GM12878 (cell line): ENCODE measurements at regions not wholly inside any gene's neighbourhood (a gene's known extent, or its start where the extent isn't known, plus 50 kb on each side); places are given as distances from the start of the nearest gene placed in this dataset.

Experiments used
- EP300 ChIP-seq, 2 experiments: fragments of 150-350 bp in 1 of 2; IDR thresholded peaks; 2 replicates each; pipeline ENCODE4 v1.6.1; 2011 to 2012; ENCODE audit warnings: low read depth in 2 of 2, low read length in 2 of 2, borderline replicate concordance in 1 of 2, improper control_type of control experiment in 1 of 2, inconsistent platforms in 1 of 2; ENCODE audit not compliant: control insufficient read depth in 1 of 2
- EZH2 ChIP-seq: IDR thresholded peaks from 2 replicates; pipeline ENCODE4 v1.6.1; 2012; ENCODE audit warnings: low read depth, mild to moderate bottlenecking, control low read depth, inconsistent platforms, low read length, borderline replicate concordance; ENCODE audit not compliant: control insufficient read depth
- GATAD2B ChIP-seq: fragments of 450-650 bp; conservative IDR thresholded peaks from 2 replicates; pipeline ENCODE4 v1.6.1; 2017; ENCODE audit warnings: low read depth, mild to moderate bottlenecking, moderate library complexity
- NFYB ChIP-seq: IDR thresholded peaks from 2 replicates; pipeline ENCODE4 v1.6.1; 2011; ENCODE audit warnings: low read depth, mild to moderate bottlenecking, low read length, improper control_type of control experiment, moderate library complexity; ENCODE audit not compliant: insufficient read depth
- POLR2A ChIP-seq: IDR thresholded peaks from 2 replicates; pipeline ENCODE4 v1.6.1; 2011; ENCODE audit warnings: low read depth, mild to moderate bottlenecking, low read length
- RB1 ChIP-seq: fragments of 450-650 bp; formaldehyde crosslinking; IDR thresholded peaks from 2 replicates; pipeline ENCODE4 v1.6.1; 2017; ENCODE audit warnings: mild to moderate bottlenecking, borderline replicate concordance
- SMC3 ChIP-seq: IDR thresholded peaks from 2 replicates; pipeline ENCODE4 v1.6.1; 2011; ENCODE audit warnings: low read length, improper control_type of control experiment, borderline replicate concordance
- TBL1XR1 ChIP-seq: IDR thresholded peaks from 2 replicates; pipeline ENCODE4 v1.6.1; 2012; ENCODE audit warnings: low read depth, low read length, improper control_type of control experiment
- TCF7 ChIP-seq: IDR thresholded peaks from 2 replicates; pipeline ENCODE4 v1.6.1; 2014; ENCODE audit warnings: antibody characterized with exemption, borderline replicate concordance
- TF ChIP-seq, protein P1 (sequence below): IDR thresholded peaks from 2 replicates; pipeline ENCODE4 v1.6.1; 2011; ENCODE audit warnings: low read depth, low read length, improper control_type of control experiment, borderline replicate concordance

DNA sequence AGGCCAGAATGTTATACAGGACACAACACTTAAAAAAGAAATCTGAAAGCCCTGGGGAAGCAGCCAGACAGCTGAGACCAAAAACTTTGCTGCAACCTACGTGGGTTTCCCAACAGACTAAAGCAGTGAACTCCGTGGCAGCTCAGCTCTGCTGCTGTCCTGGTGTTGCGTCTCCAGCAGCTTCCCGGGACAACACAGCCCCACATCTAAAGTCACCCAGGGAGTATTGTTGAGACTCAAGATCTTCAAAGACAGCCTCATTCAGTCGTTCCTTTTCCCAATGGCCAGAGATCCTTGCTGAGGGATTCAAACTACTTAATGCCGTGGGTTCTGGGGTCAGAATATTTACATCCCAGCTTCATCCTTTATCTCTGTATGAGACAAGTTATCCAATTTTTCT is 125.8 kb downstream of the MED10 start:
- TF ChIP-seq TCF7: no peak
- TF ChIP-seq, protein P1, sequence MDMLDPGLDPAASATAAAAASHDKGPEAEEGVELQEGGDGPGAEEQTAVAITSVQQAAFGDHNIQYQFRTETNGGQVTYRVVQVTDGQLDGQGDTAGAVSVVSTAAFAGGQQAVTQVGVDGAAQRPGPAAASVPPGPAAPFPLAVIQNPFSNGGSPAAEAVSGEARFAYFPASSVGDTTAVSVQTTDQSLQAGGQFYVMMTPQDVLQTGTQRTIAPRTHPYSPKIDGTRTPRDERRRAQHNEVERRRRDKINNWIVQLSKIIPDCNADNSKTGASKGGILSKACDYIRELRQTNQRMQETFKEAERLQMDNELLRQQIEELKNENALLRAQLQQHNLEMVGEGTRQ: no peak
- TF ChIP-seq POLR2A: no peak
- TF ChIP-seq NFYB: no peak
- no peak for TF ChIP-seq EZH2
- TF ChIP-seq GATAD2B: no peak
- TF ChIP-seq TBL1XR1: no peak
- no peak for TF ChIP-seq SMC3
- no peak for TF ChIP-seq EP300 (IDR thresholded peaks at IDR 0.05; ENCODE audit: borderline replicate concordance in 1 of 2, control insufficient read depth in 1 of 2, low read depth in 2 of 2, low read length in 2 of 2)
- no peak for TF ChIP-seq RB1
